Dedifferentiated amniotic fluid mesenchymal stem cell (primary cell): ENCODE measurements at regions not wholly inside any gene's neighbourhood (a gene's known extent, or its start where the extent isn't known, plus 50 kb on each side); places are given as distances from the start of the nearest gene placed in this dataset.

Experiments used
- DNase-seq: peaks from one replicate; pipeline ENCODE4 v3.0.0-alpha.2; 2016; ENCODE audit errors: extremely low spot score

- no peak for DNase-seq
Observed at GRCh38 chr9:20291201-20291600, 331.1 kb downstream of the MLLT3 start.

GRCh38 chr9:20290257-20290656 is 332.0 kb downstream of the MLLT3 start:
- DNase-seq: no peak

GRCh38 chr9:20289423-20290010 is 332.8 kb downstream of the MLLT3 start:
- DNase-seq: no peak

GRCh38 chr9:20286969-20287368 is 335.3 kb downstream of the MLLT3 start:
- DNase-seq: no peak

GRCh38 chr9:20286154-20286700 is 336.1 kb downstream of the MLLT3 start:
- DNase-seq: no peak

GRCh38 chr9:20284601-20285289 is 337.6 kb downstream of the MLLT3 start:
- no peak for DNase-seq

- no peak for DNase-seq
Observed at GRCh38 chr9:20280330-20280729, 342.0 kb downstream of the MLLT3 start.

GRCh38 chr9:20276762-20277161 is 345.5 kb downstream of the MLLT3 start:
- no peak for DNase-seq

- no peak for DNase-seq
Observed at GRCh38 chr9:20271723-20272122, 350.6 kb downstream of the MLLT3 start.

- no peak for DNase-seq
Observed at GRCh38 chr9:20271096-20271495, 351.2 kb downstream of the MLLT3 start.

- no peak for DNase-seq
Observed at GRCh38 chr9:20270161-20270560, 352.1 kb downstream of the MLLT3 start.

GRCh38 chr9:20269620-20270019 is 352.7 kb downstream of the MLLT3 start:
- DNase-seq: no peak

GRCh38 chr9:20264896-20265295 is 357.4 kb downstream of the MLLT3 start:
- no peak for DNase-seq

- DNase-seq: no peak
Observed at GRCh38 chr9:20262611-20263010, 359.7 kb downstream of the MLLT3 start.

- DNase-seq: no peak
Observed at GRCh38 chr9:20256284-20256948, 365.9 kb downstream of the MLLT3 start.

GRCh38 chr9:20255052-20255451 is 367.2 kb downstream of the MLLT3 start:
- DNase-seq: no peak

GRCh38 chr9:20253635-20254034 is 368.7 kb downstream of the MLLT3 start:
- no peak for DNase-seq

GRCh38 chr9:20252778-20253177 is 369.5 kb downstream of the MLLT3 start:
- no peak for DNase-seq

- no peak for DNase-seq
Observed at GRCh38 chr9:20250791-20251190, 371.5 kb downstream of the MLLT3 start.

- no peak for DNase-seq
Observed at GRCh38 chr9:20244271-20244670, 378.0 kb downstream of the MLLT3 start.

- DNase-seq: no peak
Observed at GRCh38 chr9:20243841-20244240, 378.5 kb downstream of the MLLT3 start.

GRCh38 chr9:20242510-20243189 is 379.6 kb downstream of the MLLT3 start:
- DNase-seq: no peak
